ENCODE measurements at regions not wholly inside any gene's neighbourhood (a gene's known extent, or its start where the extent isn't known, plus 50 kb on each side); places are given as distances from the start of the nearest gene placed in this dataset.

DNA sequence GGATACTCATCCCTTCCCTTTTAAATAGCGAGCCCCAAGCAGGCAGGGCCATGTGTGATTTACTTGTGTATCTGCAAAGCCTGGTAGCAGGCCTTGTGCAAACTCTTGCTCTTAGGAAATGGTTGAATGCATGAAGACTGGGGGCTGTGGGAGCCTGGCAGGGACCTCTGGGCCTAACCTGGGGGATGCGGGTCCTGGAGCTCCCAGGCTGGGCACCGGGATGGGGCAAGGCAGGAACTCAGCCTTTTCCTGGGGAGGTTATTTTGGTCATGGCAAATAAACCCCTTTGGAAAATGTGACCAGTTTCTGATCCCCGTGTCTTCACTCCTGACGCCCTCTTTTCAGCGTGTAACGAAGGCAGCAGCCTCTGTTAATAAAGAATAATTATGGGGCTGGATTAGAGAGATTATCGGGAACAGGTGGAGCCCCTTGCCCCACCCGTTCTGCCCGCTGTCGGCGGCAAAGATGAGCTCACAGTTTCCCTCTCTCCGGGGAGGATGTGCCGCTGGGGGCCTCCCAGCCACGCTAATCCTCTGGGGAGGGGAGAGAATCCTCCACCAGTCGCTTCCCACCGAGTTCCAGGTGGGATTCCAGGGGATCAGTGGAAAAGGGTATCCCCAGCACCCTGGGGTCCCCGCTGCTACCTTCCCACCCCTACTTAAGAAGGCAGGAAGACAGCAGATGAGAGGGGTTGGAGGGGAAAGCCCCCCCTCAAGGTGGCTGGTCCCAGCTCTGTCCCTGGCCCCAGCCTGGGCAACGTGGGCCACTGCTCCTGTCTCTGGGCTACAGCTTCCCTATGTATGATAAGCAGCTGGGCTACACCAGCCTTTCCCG, 69.7 kb upstream of the WNT4 start:
- TF ChIP-seq, protein P1, sequence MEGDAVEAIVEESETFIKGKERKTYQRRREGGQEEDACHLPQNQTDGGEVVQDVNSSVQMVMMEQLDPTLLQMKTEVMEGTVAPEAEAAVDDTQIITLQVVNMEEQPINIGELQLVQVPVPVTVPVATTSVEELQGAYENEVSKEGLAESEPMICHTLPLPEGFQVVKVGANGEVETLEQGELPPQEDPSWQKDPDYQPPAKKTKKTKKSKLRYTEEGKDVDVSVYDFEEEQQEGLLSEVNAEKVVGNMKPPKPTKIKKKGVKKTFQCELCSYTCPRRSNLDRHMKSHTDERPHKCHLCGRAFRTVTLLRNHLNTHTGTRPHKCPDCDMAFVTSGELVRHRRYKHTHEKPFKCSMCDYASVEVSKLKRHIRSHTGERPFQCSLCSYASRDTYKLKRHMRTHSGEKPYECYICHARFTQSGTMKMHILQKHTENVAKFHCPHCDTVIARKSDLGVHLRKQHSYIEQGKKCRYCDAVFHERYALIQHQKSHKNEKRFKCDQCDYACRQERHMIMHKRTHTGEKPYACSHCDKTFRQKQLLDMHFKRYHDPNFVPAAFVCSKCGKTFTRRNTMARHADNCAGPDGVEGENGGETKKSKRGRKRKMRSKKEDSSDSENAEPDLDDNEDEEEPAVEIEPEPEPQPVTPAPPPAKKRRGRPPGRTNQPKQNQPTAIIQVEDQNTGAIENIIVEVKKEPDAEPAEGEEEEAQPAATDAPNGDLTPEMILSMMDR (IDR thresholded peaks at IDR 0.05), result no peak
- no peak for TF ChIP-seq POLR2A (IDR thresholded peaks at IDR 0.05)
